ENCODE measurements at regions not wholly inside any gene's neighbourhood (a gene's known extent, or its start where the extent isn't known, plus 50 kb on each side); places are given as distances from the start of the nearest gene placed in this dataset.

DNA sequence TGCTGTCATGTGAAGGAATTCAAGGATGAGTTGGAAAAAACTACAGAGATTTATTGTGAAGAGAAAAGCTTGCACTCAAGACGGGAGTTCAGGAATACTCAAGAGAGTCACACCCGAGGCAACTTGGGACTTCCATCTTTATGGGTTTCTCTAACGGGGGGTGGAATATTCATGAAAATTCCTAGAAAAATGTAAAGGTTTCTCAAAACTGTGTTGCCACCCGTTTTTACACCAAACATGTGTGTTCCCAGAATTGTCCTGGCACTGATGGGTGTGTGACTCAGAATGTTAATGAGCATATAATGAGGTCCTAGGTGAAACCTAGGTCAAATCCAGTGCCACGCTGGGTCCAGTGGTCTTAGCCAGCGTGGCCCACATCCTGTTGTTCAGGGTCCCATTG lies 381.5 kb downstream of the CDH26 start:
- in situ Hi-C loops (cut with HindIII; ENCODE audit: low sequenced_read_pairs): no loop called here
- TF ChIP-seq, protein P1, sequence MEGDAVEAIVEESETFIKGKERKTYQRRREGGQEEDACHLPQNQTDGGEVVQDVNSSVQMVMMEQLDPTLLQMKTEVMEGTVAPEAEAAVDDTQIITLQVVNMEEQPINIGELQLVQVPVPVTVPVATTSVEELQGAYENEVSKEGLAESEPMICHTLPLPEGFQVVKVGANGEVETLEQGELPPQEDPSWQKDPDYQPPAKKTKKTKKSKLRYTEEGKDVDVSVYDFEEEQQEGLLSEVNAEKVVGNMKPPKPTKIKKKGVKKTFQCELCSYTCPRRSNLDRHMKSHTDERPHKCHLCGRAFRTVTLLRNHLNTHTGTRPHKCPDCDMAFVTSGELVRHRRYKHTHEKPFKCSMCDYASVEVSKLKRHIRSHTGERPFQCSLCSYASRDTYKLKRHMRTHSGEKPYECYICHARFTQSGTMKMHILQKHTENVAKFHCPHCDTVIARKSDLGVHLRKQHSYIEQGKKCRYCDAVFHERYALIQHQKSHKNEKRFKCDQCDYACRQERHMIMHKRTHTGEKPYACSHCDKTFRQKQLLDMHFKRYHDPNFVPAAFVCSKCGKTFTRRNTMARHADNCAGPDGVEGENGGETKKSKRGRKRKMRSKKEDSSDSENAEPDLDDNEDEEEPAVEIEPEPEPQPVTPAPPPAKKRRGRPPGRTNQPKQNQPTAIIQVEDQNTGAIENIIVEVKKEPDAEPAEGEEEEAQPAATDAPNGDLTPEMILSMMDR (IDR thresholded peaks at IDR 0.05; ENCODE audit: low read depth, low read length): no peak

DNA sequence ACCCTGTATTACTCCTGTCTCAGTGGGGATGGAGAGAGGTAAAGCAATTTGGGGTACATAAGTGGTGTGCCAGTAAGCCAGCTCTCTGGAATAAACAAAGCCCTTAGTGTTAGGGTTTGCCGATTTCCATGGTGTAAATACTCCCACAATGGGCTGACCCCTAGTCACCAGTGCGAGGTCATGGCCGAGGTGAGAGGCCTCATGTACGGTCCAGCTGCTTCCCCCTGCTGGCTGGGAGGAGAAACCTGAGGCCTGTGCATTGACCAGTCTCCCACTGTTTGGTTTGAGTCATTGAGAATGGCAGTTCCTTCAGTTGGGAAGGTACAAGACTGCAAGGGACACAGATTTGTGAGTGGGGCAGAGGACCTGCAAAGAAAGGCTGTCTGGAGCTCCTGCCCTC lies 382.0 kb downstream of the CDH26 start:
- in situ Hi-C loops (cut with HindIII; ENCODE audit: low sequenced_read_pairs): no loop called here
- TF ChIP-seq, protein P1 (IDR thresholded peaks at IDR 0.05; ENCODE audit: low read depth, low read length): no peak
- no peak for DNase-seq (ENCODE audit: low read depth, low spot score)
- H3K4me3 ChIP-seq (ENCODE audit: low read depth, low read length): no peak overlapping the region

More for the DNA sequence above, 381.5 kb downstream of the CDH26 start:
- no peak for DNase-seq (ENCODE audit: low read depth, low spot score)
- no peak overlapping the region for H3K4me3 ChIP-seq (ENCODE audit: low read depth, low read length)

DNA sequence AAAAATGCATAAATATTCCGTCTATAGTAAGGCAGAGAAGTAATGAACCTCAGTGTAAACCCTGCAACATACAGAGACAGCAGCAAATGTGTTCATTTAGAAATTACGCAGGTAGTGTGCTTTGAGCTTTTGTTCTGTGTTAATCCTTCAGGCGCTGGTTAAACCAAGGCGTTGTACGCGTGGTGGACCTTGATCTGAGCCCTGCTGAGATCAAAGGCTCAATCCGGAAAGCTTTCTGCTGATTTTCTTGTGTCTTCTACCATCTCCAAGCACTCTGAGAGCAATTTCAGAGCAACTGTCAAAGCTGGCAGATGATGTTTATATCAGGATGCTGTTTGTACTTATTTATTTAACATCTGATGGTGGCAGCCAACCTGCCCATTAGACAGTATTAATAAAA lies 382.8 kb downstream of the CDH26 start:
- no peak for DNase-seq (ENCODE audit: low read depth, low spot score)
- in situ Hi-C loops (cut with HindIII; ENCODE audit: low sequenced_read_pairs): no loop called here
- TF ChIP-seq, protein P1 (IDR thresholded peaks at IDR 0.05; ENCODE audit: low read depth, low read length): no peak
- H3K4me3 ChIP-seq (ENCODE audit: low read depth, low read length): no peak overlapping the region

DNA sequence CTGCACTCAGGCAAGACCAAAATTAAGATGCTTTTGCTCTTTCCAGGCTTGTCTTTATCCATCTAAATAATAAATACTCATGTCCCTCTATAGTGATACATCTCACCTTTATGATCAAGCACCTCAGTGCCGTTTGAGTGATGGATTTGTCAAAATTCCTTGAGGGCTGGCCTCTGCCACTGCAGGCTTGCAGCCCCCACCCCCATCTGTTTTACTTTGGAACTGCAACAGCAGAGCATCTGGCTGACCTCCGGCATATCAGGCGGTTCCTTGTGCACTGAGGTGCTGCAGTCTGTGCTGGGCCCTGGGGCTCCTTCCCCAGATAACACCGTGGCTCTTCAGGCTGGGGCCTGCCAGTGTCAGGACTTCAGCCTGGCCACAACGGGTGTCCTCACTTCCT lies 386.9 kb downstream of the CDH26 start:
- TF ChIP-seq, protein P1 (IDR thresholded peaks at IDR 0.05; ENCODE audit: low read depth, low read length): no peak
- H3K4me3 ChIP-seq (ENCODE audit: low read depth, low read length): no peak overlapping the region
- in situ Hi-C loops (cut with HindIII; ENCODE audit: low sequenced_read_pairs): no loop called here
- no peak for DNase-seq (ENCODE audit: low read depth, low spot score)

DNA sequence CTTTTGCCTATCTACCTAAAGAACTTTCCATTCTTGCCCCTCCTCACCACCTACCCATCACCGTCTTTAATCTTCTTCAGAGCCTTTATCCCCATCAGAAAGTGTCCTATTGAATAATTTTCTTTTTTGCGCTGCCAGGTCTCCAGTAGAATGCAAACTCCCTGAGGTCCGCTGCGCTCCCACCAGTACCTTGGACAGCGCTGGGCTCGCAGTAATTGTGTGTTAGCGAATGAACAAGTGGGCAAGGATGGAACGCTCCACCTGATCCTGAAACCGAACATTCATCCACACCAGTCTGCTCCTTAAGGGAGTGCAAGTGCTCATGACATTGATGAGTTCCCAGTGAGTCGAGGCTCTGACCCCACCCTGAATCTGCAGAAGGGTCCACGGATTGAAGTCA lies 391.2 kb downstream of the CDH26 start:
- TF ChIP-seq, protein P1 (IDR thresholded peaks at IDR 0.05; ENCODE audit: low read depth, low read length): no peak
- H3K4me3 ChIP-seq (ENCODE audit: low read depth, low read length): no peak overlapping the region
- no peak for DNase-seq (ENCODE audit: low read depth, low spot score)
- in situ Hi-C loops (cut with HindIII; ENCODE audit: low sequenced_read_pairs): no loop called here

GRCh38 chr20:60352017-60352416 lies 393.8 kb downstream of the CDH26 start:
- in situ Hi-C loops (cut with HindIII; ENCODE audit: low sequenced_read_pairs): no loop called here
- TF ChIP-seq, protein P1 (IDR thresholded peaks at IDR 0.05; ENCODE audit: low read depth, low read length): no peak
- DNase-seq (ENCODE audit: low read depth, low spot score): no peak
- no peak overlapping the region for H3K4me3 ChIP-seq (ENCODE audit: low read depth, low read length)

- H3K4me3 ChIP-seq (ENCODE audit: low read depth, low read length): no peak overlapping the region
- DNase-seq (ENCODE audit: low read depth, low spot score): no peak
- TF ChIP-seq, protein P1 (IDR thresholded peaks at IDR 0.05; ENCODE audit: low read depth, low read length): no peak
- in situ Hi-C loops (cut with HindIII; ENCODE audit: low sequenced_read_pairs): no loop called here
Measured at GRCh38 chr20:60352596-60352995, 394.4 kb downstream of the CDH26 start.
